ENCODE measurements at regions not wholly inside any gene's neighbourhood (a gene's known extent, or its start where the extent isn't known, plus 50 kb on each side); places are given as distances from the start of the nearest gene placed in this dataset.

GRCh38 chr9:81791076-81791475, 101.7 kb upstream of the TLE1 start (continued):
- TF ChIP-seq ZNF512 (CRISPR knock-in tag; IDR thresholded peaks at IDR 0.05; ENCODE audit: borderline replicate concordance) (no peak), MYBL2 (CRISPR knock-in tag; IDR thresholded peaks at IDR 0.05) (no peak)

- ChIA-PET POLR2A (no interaction called here), CTCF (no interaction called here)
- TF ChIP-seq STAT6 (CRISPR knock-in tag; conservative IDR thresholded peaks at IDR 0.05; ENCODE audit: low read depth): no peak
- TF ChIP-seq ZNF317 (CRISPR knock-in tag; IDR thresholded peaks at IDR 0.05; ENCODE audit: borderline replicate concordance, low read depth): no peak
- TF ChIP-seq IRF1 (CRISPR knock-in tag; IDR thresholded peaks at IDR 0.05): no peak
- TF ChIP-seq NR2C2 (CRISPR knock-in tag; IDR thresholded peaks at IDR 0.05): no peak
- no peak for TF ChIP-seq IRF2 (CRISPR knock-in tag; IDR thresholded peaks at IDR 0.05; ENCODE audit: borderline replicate concordance, low read depth)
- TF ChIP-seq MAX (CRISPR knock-in tag; IDR thresholded peaks at IDR 0.05): no peak
- no peak for TF ChIP-seq SP1 (CRISPR knock-in tag; conservative IDR thresholded peaks at IDR 0.05)
- TF ChIP-seq ZNF121 (CRISPR knock-in tag; IDR thresholded peaks at IDR 0.05): no peak
- TF ChIP-seq CBFB (CRISPR knock-in tag; IDR thresholded peaks at IDR 0.05; ENCODE audit: low read depth): no peak
- TF ChIP-seq E2F4 (CRISPR knock-in tag; IDR thresholded peaks at IDR 0.05; ENCODE audit: borderline replicate concordance, low read depth): no peak
- no peak for TF ChIP-seq ZNF671 (CRISPR knock-in tag; IDR thresholded peaks at IDR 0.05)
- no peak for TF ChIP-seq ERG (CRISPR knock-in tag; IDR thresholded peaks at IDR 0.05)
- TF ChIP-seq ATF3 (CRISPR knock-in tag; conservative IDR thresholded peaks at IDR 0.05): no peak
- no peak for TF ChIP-seq FOXP1 (CRISPR knock-in tag; IDR thresholded peaks at IDR 0.05; ENCODE audit: borderline replicate concordance)
- TF ChIP-seq SOX15 (CRISPR knock-in tag; IDR thresholded peaks at IDR 0.05): no peak
- TF ChIP-seq HMGA2 (CRISPR knock-in tag; IDR thresholded peaks at IDR 0.05): no peak
- no peak for TF ChIP-seq TP53 (CRISPR knock-in tag; IDR thresholded peaks at IDR 0.05)
- no peak for TF ChIP-seq ZNF396 (CRISPR knock-in tag; IDR thresholded peaks at IDR 0.05; ENCODE audit: borderline replicate concordance)
- no peak for TF ChIP-seq ZBTB21 (CRISPR knock-in tag; IDR thresholded peaks at IDR 0.05; ENCODE audit: borderline replicate concordance)
- Mint-ChIP-seq H3K4me3 (no peak overlapping the region), H3K27ac (no peak overlapping the region), H3K36me3 (no peaks in the 10 kb centered on the region), H3K4me1 (no peaks in the 10 kb centered on the region), H3K9me3 (peaks cover 4% of the 10 kb centered on the region), H3K27me3 (ENCODE audit: low read depth) (no peaks in the 10 kb centered on the region)
- ATAC-seq: no peak
- DNase-seq (ENCODE audit: low spot score): no peak
Measured at GRCh38 chr9:81798606-81799005, 109.3 kb upstream of the TLE1 start.

Measured in WTC11 (cell line).